SK-N-SH (cell line): ENCODE measurements at regions not wholly inside any gene's neighbourhood (a gene's known extent, or its start where the extent isn't known, plus 50 kb on each side); places are given as distances from the start of the nearest gene placed in this dataset.
A peak's percentile ranks its signal among the peaks of the same experiment; 100 is the strongest.

Source experiments
- CTCF ChIA-PET: fragments of 300-600, 350-600 bp; formaldehyde crosslinking; extraction: SDS; loops from one replicate; lab custom pipeline; 2021; lab: Yijun Ruan, JAX
- POLR2A ChIA-PET: fragments of 350-600 bp; sonication (Branson Sonifier 250); formaldehyde crosslinking; extraction: SDS; loops from one replicate; lab custom pipeline; 2020; ENCODE audit warnings: antibody characterized with exemption, inconsistent platforms; lab: Yijun Ruan, JAX
- DNase-seq: peaks from one replicate; pipeline ENCODE4 v3.0.0; 2012
- H2AFZ ChIP-seq: fragments of 200-600 bp; sonication (generic); 2 replicates; pipeline ENCODE4 v1.8.1; 2016; ENCODE audit warnings: antibody characterized with exemption, mild to moderate bottlenecking, low read depth
- H3F3A ChIP-seq: fragments of 200-600 bp; sonication (generic); replicated peaks from 2 replicates; pipeline ENCODE3; 2016; ENCODE audit warnings: antibody characterized with exemption, mild to moderate bottlenecking; ENCODE audit not compliant: insufficient read depth
- H3K27ac ChIP-seq, 2 experiments: fragments of 200-500 bp in 1 of 2; fragments of 200-600 bp in 1 of 2; sonication (Bioruptor generic) in 1 of 2; sonication (generic), shearing (Covaris generic) in 1 of 2; 2 replicates each; pipeline versions ENCODE4 v1.5.1 to v1.6.1; 2014 to 2016; ENCODE audit warnings: low read depth in 2 of 2, inconsistent platforms in 1 of 2, low read length in 1 of 2, mild to moderate bottlenecking in 1 of 2, mixed read lengths in 1 of 2
- H3K27me3 ChIP-seq: fragments of 200-600 bp; sonication (generic), shearing (Covaris generic); 2 replicates; pipeline ENCODE4 v1.6.1; 2016; ENCODE audit warnings: mixed run types; ENCODE audit not compliant: insufficient read depth
- H3K36me3 ChIP-seq, 2 experiments: fragments of 200-500 bp in 1 of 2; fragments of 200-600 bp in 1 of 2; sonication (Bioruptor generic) in 1 of 2; sonication (generic) in 1 of 2; replicated peaks in 1 of 2; 2 replicates each; pipeline versions ENCODE3 to v1.5.1; 2014 to 2016; ENCODE audit warnings: low read length in 1 of 2, mild to moderate bottlenecking in 1 of 2; ENCODE audit not compliant: insufficient read depth in 2 of 2, control insufficient read depth in 1 of 2
- H3K4me1 ChIP-seq, 2 experiments: fragments of 200-500 bp in 1 of 2; fragments of 200-600 bp in 1 of 2; sonication (Bioruptor generic) in 1 of 2; sonication (generic), shearing (Covaris generic) in 1 of 2; 2 replicates each; pipeline versions ENCODE4 v1.5.1 to v1.6.1; 2014 to 2016; ENCODE audit warnings: low read depth in 1 of 2, low read length in 1 of 2, mixed run types in 1 of 2; ENCODE audit not compliant: insufficient read depth in 2 of 2, control insufficient read depth in 1 of 2
- H3K4me2 ChIP-seq: fragments of 200-600 bp; sonication (generic), shearing (Covaris generic); 2 replicates; pipeline ENCODE4 v1.6.1; 2017; ENCODE audit warnings: mixed run types
- H3K4me3 ChIP-seq, 2 experiments: fragments of 200-500 bp in 1 of 2; fragments of 200-600 bp in 1 of 2; sonication (Bioruptor generic) in 1 of 2; sonication (generic), shearing (Covaris generic) in 1 of 2; 2 replicates each; pipeline versions ENCODE4 v1.5.1 to v1.8.1; 2014 to 2016; ENCODE audit warnings: low read depth in 2 of 2, inconsistent platforms in 1 of 2, low read length in 1 of 2, mild to moderate bottlenecking in 1 of 2, mixed read lengths in 1 of 2, moderate library complexity in 1 of 2
- H3K79me2 ChIP-seq: fragments of 200-600 bp; sonication (generic); 2 replicates; pipeline ENCODE4 v1.8.1; 2017; ENCODE audit warnings: mild to moderate bottlenecking; ENCODE audit not compliant: insufficient read depth
- H3K9ac ChIP-seq: fragments of 200-600 bp; sonication (generic); 2 replicates; pipeline ENCODE4 v1.6.1; 2017; ENCODE audit warnings: mixed run types
- H3K9me2 ChIP-seq: fragments of 200-600 bp; sonication (generic); 2 replicates; pipeline ENCODE4 v1.6.1; 2017; ENCODE audit warnings: mixed run types
- H3K9me3 ChIP-seq: fragments of 200-600 bp; sonication (generic); 2 replicates; pipeline ENCODE4 v1.6.1; 2017; ENCODE audit warnings: mixed run types, mild to moderate bottlenecking, moderate library complexity
- H4K20me1 ChIP-seq: fragments of 200-600 bp; sonication (generic); 2 replicates; pipeline ENCODE4 v1.6.1; 2017; ENCODE audit warnings: mild to moderate bottlenecking, mixed run types; ENCODE audit not compliant: insufficient read depth
- ELF1 ChIP-seq: IDR thresholded peaks from 2 replicates; pipeline ENCODE4 v1.4.0; 2012
- EP300 ChIP-seq, 2 experiments: IDR thresholded peaks; 2 replicates each; pipeline versions ENCODE4 v1.4.0 to v1.6.1; 2012; ENCODE audit warnings: borderline replicate concordance in 1 of 2, low read depth in 1 of 2, low read length in 1 of 2
- FOSL2 ChIP-seq: IDR thresholded peaks from 2 replicates; pipeline ENCODE4 v1.4.0; 2012; ENCODE audit warnings: low read depth, mild to moderate bottlenecking, moderate library complexity, borderline replicate concordance
- FOXJ3 ChIP-seq: sonication (generic); formaldehyde crosslinking; IDR thresholded peaks from 2 replicates; pipeline ENCODE4 v1.5.1; 2020; ENCODE audit warnings: mild to moderate bottlenecking, missing genetic modification reagents
- GABPA ChIP-seq: IDR thresholded peaks from 2 replicates; pipeline ENCODE4 v1.4.0; 2012; ENCODE audit warnings: low read depth, mild to moderate bottlenecking
- GATA2 ChIP-seq: sonication (generic); formaldehyde crosslinking; IDR thresholded peaks from 2 replicates; pipeline ENCODE4 v1.5.0; 2020; ENCODE audit warnings: mild to moderate bottlenecking, missing genetic modification reagents
- JUND ChIP-seq: IDR thresholded peaks from 2 replicates; pipeline ENCODE4 v1.4.0; 2012
- NFIC ChIP-seq: IDR thresholded peaks from 2 replicates; pipeline ENCODE4 v1.4.0; 2012; ENCODE audit warnings: borderline replicate concordance
- NRF1 ChIP-seq: IDR thresholded peaks from 2 replicates; pipeline ENCODE4 v1.6.1; 2012; ENCODE audit warnings: low read depth, mild to moderate bottlenecking, low read length
- RAD21 ChIP-seq: IDR thresholded peaks from 2 replicates; pipeline ENCODE4 v1.6.1; 2012; ENCODE audit warnings: mild to moderate bottlenecking, low read length
- RCOR1 ChIP-seq: fragments of 150-350 bp; IDR thresholded peaks from 2 replicates; pipeline ENCODE4 v1.6.1; 2017; ENCODE audit warnings: antibody characterized with exemption, low read length
- RFX5 ChIP-seq: IDR thresholded peaks from 2 replicates; pipeline ENCODE4 v1.6.1; 2012; ENCODE audit warnings: mild to moderate bottlenecking, improper control_type of control experiment, low read length
- RXRA ChIP-seq: IDR thresholded peaks from 2 replicates; pipeline ENCODE4 v1.4.0; 2012; ENCODE audit warnings: low read depth, mild to moderate bottlenecking, borderline replicate concordance
- SIN3A ChIP-seq: IDR thresholded peaks from 2 replicates; pipeline ENCODE4 v1.6.1; 2012; ENCODE audit warnings: low read depth, mild to moderate bottlenecking, low read length, moderate library complexity, borderline replicate concordance
- SMC3 ChIP-seq: IDR thresholded peaks from 2 replicates; pipeline ENCODE4 v1.6.1; 2012; ENCODE audit warnings: low read depth, low read length, improper control_type of control experiment
- TAF1 ChIP-seq: IDR thresholded peaks from 2 replicates; pipeline ENCODE4 v1.6.1; 2012; ENCODE audit warnings: low read depth, mild to moderate bottlenecking, low read length, moderate library complexity, borderline replicate concordance
- TCF12 ChIP-seq: IDR thresholded peaks from 2 replicates; pipeline ENCODE4 v1.4.0; 2012
- TEAD4 ChIP-seq: IDR thresholded peaks from 2 replicates; pipeline ENCODE4 v1.4.0; 2012; ENCODE audit warnings: mild to moderate bottlenecking, borderline replicate concordance; ENCODE audit not compliant: insufficient read depth
- YY1 ChIP-seq: IDR thresholded peaks from 2 replicates; pipeline ENCODE4 v1.4.0; 2012; ENCODE audit warnings: low read depth, mild to moderate bottlenecking
- WGBS: methylation state at CpG from one replicate; pipeline ENCODE4 v1.1.6; 2017; ENCODE audit warnings: low lambda C conversion rate; 5-methylcytosine and 5-hydroxymethylcytosine counted together
- TF ChIP-seq, protein P1 (sequence below): fragments of 200-600 bp; sonication (generic); IDR thresholded peaks from 2 replicates; pipeline ENCODE4 v1.6.1; 2017; ENCODE audit warnings: antibody characterized with exemption, mild to moderate bottlenecking, moderate library complexity
- TF ChIP-seq, protein P2 (sequence below): fragments of 150-350 bp; IDR thresholded peaks from 2 replicates; pipeline ENCODE4 v1.6.1; 2016; ENCODE audit warnings: mild to moderate bottlenecking, low read depth, low read length
- TF ChIP-seq, protein P3 (sequence below): IDR thresholded peaks from 2 replicates; pipeline ENCODE4 v1.4.0; 2012; ENCODE audit warnings: low read depth, borderline replicate concordance
- TF ChIP-seq, protein P4 (sequence below): IDR thresholded peaks from 2 replicates; pipeline ENCODE4 v1.4.0; 2012; ENCODE audit warnings: low read depth
- TF ChIP-seq, protein P5 (sequence below): IDR thresholded peaks from 2 replicates; pipeline ENCODE4; 2012
- TF ChIP-seq, protein P6 (sequence below): IDR thresholded peaks from 2 replicates; pipeline ENCODE4 v1.6.1; 2012; ENCODE audit warnings: mild to moderate bottlenecking, low read depth, low read length, moderate library complexity

DNA sequence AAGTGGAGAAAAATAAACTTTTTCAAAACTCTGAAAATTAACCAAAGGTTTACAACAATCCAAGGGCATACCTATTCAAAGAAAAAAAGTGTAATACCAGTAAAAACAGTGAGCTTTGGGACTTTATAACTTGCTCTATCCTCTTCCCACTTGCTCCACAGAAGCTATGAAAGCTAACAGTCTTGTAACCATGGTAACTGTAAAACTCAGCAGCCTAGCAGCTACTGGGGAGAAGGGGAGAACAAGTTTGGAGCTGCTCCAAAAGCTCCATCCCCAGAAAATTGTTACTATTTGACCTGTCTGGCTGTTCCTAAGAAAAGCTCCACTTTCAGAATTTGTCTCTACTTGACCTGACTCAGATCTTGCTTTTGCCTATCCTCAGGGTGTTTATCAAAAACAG, 191.5 kb downstream of the OTUD1 start (continued):
- TF ChIP-seq FOXJ3 (CRISPR knock-in tag) = no peak
- no peak for TF ChIP-seq RCOR1
- TF ChIP-seq, all 33 proteins: peak for 0

DNA sequence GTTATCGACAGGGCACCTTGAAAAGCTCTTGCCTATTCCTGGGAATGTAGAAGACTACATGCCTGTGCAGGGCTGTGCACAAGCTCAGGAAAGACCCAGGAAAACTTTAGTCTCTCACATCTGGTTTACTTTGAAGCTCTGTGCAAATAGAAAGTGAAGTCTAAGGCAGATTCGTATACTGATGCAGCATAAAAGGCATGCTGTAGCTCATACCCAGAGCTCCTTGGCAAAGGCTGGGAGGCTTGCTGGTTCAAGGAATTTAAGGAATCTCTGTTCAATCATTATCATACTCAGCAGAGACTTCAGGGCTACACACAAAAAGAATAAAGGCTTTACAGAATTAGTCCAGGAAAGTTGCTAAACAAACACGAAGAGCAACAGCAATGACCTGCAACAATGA, 192.0 kb downstream of the OTUD1 start:
- H3K4me1 ChIP-seq = no peaks in the 10 kb centered on the region
- DNase-seq = no peak
- no peaks in the 10 kb centered on the region for H3K79me2 ChIP-seq
- no peaks in the 10 kb centered on the region for H3K36me3 ChIP-seq
- no peak overlapping the region for H3K27ac ChIP-seq
- H3K9me3 ChIP-seq = no peaks in the 10 kb centered on the region; the same call in 1 of the 2 replicates
- peak overlapping the region; percentile 31; the same call in 1 of the 2 replicates for H3K4me2 ChIP-seq
- 0 out of 4 replicates have a peak overlapping the region, but pooled peaks of 1 of the 2 experiments have one; percentile 32 for H3K4me3 ChIP-seq
- 2% methylated on average over 3 of the region's 3 CpGs for WGBS
- no peaks in the 10 kb centered on the region for H4K20me1 ChIP-seq
- no peaks in the 10 kb centered on the region; the same call in 1 of the 2 replicates for H3K27me3 ChIP-seq
- ChIA-PET POLR2A (no interaction called here), CTCF (interaction anchor here (1.3 to 1.5 kb wide), 2 partner anchors 26 to 472 kb away, joined by 3 to 5 read pairs; no protein-coding TSS in a partner anchor)
- H2AFZ ChIP-seq = no peak overlapping the region
- TF ChIP-seq JUND (no peak; the same call in 1 of the 2 replicates), YY1 (no peak), TEAD4 (no peak), GABPA (no peak), ELF1 (no peak), FOSL2 (no peak), SIN3A (no peak), GATA2 (CRISPR knock-in tag) (no peak), NRF1 (no peak), RFX5 (no peak), TCF12 (peak; percentile 82), NFIC (0 out of 2 replicates have a peak, but pooled peaks have one; percentile 36), RXRA (no peak), TAF1 (no peak), RCOR1 (no peak), RAD21 (no peak), SMC3 (no peak), FOXJ3 (CRISPR knock-in tag) (no peak), EP300 (IDR thresholded peaks at IDR 0.05; ENCODE audit: borderline replicate concordance in 1 of 2, low read depth in 1 of 2, low read length in 1 of 2) (0 out of 4 replicates have a peak, but pooled peaks of 1 of the 2 experiments have one; percentile 26)
- TF ChIP-seq, protein P1, sequence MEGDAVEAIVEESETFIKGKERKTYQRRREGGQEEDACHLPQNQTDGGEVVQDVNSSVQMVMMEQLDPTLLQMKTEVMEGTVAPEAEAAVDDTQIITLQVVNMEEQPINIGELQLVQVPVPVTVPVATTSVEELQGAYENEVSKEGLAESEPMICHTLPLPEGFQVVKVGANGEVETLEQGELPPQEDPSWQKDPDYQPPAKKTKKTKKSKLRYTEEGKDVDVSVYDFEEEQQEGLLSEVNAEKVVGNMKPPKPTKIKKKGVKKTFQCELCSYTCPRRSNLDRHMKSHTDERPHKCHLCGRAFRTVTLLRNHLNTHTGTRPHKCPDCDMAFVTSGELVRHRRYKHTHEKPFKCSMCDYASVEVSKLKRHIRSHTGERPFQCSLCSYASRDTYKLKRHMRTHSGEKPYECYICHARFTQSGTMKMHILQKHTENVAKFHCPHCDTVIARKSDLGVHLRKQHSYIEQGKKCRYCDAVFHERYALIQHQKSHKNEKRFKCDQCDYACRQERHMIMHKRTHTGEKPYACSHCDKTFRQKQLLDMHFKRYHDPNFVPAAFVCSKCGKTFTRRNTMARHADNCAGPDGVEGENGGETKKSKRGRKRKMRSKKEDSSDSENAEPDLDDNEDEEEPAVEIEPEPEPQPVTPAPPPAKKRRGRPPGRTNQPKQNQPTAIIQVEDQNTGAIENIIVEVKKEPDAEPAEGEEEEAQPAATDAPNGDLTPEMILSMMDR = no peak
- TF ChIP-seq, protein P2, sequence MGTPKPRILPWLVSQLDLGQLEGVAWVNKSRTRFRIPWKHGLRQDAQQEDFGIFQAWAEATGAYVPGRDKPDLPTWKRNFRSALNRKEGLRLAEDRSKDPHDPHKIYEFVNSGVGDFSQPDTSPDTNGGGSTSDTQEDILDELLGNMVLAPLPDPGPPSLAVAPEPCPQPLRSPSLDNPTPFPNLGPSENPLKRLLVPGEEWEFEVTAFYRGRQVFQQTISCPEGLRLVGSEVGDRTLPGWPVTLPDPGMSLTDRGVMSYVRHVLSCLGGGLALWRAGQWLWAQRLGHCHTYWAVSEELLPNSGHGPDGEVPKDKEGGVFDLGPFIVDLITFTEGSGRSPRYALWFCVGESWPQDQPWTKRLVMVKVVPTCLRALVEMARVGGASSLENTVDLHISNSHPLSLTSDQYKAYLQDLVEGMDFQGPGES = no peak
- TF ChIP-seq, protein P3, sequence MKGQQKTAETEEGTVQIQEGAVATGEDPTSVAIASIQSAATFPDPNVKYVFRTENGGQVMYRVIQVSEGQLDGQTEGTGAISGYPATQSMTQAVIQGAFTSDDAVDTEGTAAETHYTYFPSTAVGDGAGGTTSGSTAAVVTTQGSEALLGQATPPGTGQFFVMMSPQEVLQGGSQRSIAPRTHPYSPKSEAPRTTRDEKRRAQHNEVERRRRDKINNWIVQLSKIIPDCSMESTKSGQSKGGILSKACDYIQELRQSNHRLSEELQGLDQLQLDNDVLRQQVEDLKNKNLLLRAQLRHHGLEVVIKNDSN = no peak
- TF ChIP-seq, protein P4, sequence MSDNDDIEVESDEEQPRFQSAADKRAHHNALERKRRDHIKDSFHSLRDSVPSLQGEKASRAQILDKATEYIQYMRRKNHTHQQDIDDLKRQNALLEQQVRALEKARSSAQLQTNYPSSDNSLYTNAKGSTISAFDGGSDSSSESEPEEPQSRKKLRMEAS = no peak
- TF ChIP-seq, protein P5, sequence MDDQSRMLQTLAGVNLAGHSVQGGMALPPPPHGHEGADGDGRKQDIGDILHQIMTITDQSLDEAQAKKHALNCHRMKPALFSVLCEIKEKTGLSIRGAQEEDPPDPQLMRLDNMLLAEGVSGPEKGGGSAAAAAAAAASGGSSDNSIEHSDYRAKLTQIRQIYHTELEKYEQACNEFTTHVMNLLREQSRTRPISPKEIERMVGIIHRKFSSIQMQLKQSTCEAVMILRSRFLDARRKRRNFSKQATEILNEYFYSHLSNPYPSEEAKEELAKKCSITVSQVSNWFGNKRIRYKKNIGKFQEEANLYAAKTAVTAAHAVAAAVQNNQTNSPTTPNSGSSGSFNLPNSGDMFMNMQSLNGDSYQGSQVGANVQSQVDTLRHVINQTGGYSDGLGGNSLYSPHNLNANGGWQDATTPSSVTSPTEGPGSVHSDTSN = peak; percentile 55
- TF ChIP-seq, protein P6, sequence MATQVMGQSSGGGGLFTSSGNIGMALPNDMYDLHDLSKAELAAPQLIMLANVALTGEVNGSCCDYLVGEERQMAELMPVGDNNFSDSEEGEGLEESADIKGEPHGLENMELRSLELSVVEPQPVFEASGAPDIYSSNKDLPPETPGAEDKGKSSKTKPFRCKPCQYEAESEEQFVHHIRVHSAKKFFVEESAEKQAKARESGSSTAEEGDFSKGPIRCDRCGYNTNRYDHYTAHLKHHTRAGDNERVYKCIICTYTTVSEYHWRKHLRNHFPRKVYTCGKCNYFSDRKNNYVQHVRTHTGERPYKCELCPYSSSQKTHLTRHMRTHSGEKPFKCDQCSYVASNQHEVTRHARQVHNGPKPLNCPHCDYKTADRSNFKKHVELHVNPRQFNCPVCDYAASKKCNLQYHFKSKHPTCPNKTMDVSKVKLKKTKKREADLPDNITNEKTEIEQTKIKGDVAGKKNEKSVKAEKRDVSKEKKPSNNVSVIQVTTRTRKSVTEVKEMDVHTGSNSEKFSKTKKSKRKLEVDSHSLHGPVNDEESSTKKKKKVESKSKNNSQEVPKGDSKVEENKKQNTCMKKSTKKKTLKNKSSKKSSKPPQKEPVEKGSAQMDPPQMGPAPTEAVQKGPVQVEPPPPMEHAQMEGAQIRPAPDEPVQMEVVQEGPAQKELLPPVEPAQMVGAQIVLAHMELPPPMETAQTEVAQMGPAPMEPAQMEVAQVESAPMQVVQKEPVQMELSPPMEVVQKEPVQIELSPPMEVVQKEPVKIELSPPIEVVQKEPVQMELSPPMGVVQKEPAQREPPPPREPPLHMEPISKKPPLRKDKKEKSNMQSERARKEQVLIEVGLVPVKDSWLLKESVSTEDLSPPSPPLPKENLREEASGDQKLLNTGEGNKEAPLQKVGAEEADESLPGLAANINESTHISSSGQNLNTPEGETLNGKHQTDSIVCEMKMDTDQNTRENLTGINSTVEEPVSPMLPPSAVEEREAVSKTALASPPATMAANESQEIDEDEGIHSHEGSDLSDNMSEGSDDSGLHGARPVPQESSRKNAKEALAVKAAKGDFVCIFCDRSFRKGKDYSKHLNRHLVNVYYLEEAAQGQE = no peak
- no peaks in the 10 kb centered on the region for H3K9me2 ChIP-seq
- no peak overlapping the region for H3K9ac ChIP-seq
- no peaks in the 10 kb centered on the region for H3F3A ChIP-seq
